ENCODE measurements at regions not wholly inside any gene's neighbourhood (a gene's known extent, or its start where the extent isn't known, plus 50 kb on each side); places are given as distances from the start of the nearest gene placed in this dataset.
"Not testable (repeated sequence)": the region's sequence is repeated elsewhere in the genome, so short reads cannot be mapped to it uniquely, and the experiment has no call there.

DNA sequence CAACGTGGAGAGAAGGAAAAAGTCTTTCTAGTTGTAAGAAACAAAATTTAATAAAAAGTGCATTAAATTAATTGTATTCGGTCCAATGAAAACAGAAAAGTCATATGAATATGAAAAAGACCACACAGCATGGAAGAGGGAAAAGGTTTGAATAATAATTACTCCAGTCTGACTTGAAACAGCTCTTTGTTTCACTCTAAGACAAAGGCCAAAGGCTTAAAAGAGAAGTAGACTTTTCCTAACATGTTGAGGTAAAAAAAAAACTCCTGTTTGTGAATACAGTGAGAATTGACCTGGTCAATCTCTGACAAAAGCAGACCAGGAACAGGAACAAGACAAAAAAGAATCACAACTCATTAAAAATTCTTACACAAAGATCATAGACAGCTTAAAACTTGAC lies 429.8 kb downstream of the TOX3 start:
- Histone ChIP-seq H3K9me3 (ENCODE audit: insufficient read depth, low read depth, low read length) (no peaks in the 10 kb centered on the region), H3K36me3 (ENCODE audit: insufficient read depth, low read length) (no peaks in the 10 kb centered on the region), H3K79me2 (ENCODE audit: insufficient read depth, low read length) (no peaks in the 10 kb centered on the region), H3K27me3 (ENCODE audit: insufficient read depth, low read length, poor library complexity, severe bottlenecking) (no peaks in the 10 kb centered on the region), H3F3A (ENCODE audit: low read depth) (no peaks in the 10 kb centered on the region), H2AFZ (ENCODE audit: low read length) (no peak overlapping the region), H3K4me2 (ENCODE audit: low read depth, low read length, poor library complexity, severe bottlenecking) (no peak overlapping the region), H3K9me2 (replicated peaks; ENCODE audit: low read depth, low read length) (no peaks in the 10 kb centered on the region), H3K9ac (ENCODE audit: low read depth, low read length, poor library complexity, severe bottlenecking) (no peak overlapping the region), H3K4me3 (ENCODE audit: low read length, poor library complexity, severe bottlenecking) (no peak overlapping the region), H3K4me1 (ENCODE audit: insufficient read depth, low read length, poor library complexity, severe bottlenecking) (no peaks in the 10 kb centered on the region), H4K20me1 (ENCODE audit: insufficient read depth, low read length, poor library complexity, severe bottlenecking) (no peaks in the 10 kb centered on the region)
- TF ChIP-seq EZH2phosphoT487 (IDR thresholded peaks at IDR 0.05; ENCODE audit: borderline replicate concordance): no peak
- TF ChIP-seq, protein P1, sequence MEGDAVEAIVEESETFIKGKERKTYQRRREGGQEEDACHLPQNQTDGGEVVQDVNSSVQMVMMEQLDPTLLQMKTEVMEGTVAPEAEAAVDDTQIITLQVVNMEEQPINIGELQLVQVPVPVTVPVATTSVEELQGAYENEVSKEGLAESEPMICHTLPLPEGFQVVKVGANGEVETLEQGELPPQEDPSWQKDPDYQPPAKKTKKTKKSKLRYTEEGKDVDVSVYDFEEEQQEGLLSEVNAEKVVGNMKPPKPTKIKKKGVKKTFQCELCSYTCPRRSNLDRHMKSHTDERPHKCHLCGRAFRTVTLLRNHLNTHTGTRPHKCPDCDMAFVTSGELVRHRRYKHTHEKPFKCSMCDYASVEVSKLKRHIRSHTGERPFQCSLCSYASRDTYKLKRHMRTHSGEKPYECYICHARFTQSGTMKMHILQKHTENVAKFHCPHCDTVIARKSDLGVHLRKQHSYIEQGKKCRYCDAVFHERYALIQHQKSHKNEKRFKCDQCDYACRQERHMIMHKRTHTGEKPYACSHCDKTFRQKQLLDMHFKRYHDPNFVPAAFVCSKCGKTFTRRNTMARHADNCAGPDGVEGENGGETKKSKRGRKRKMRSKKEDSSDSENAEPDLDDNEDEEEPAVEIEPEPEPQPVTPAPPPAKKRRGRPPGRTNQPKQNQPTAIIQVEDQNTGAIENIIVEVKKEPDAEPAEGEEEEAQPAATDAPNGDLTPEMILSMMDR (conservative IDR thresholded peaks at IDR 0.05; ENCODE audit: low read length): no peak

DNA sequence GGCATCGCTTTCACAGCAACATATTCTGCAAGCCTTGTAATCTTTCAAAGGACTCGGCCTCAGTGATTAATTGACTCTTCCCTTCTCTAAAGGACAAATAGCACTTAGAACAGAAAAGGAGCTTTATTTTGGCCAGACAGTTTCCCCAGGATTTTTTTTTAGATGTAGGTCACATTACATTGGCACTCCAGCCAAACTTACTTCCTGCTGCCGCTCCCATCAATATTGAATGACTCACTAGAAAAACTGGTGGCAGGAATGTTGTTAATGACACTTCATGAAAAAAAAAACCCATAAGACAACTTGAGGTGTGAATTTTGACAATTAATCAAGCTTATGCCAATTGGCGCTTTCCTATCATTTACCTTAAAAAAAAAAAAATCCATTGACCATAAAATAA lies 432.6 kb downstream of the TOX3 start:
- no peaks in the 10 kb centered on the region for H3K36me3 ChIP-seq (ENCODE audit: insufficient read depth, low read length)
- no peak overlapping the region for H3K9ac ChIP-seq (ENCODE audit: low read depth, low read length, poor library complexity, severe bottlenecking)
- H3K9me3 ChIP-seq (ENCODE audit: insufficient read depth, low read depth, low read length): no peaks in the 10 kb centered on the region
- no peaks in the 10 kb centered on the region for H3F3A ChIP-seq (ENCODE audit: low read depth)
- no peaks in the 10 kb centered on the region for H3K9me2 ChIP-seq (replicated peaks; ENCODE audit: low read depth, low read length)
- no peak overlapping the region for H3K4me2 ChIP-seq (ENCODE audit: low read depth, low read length, poor library complexity, severe bottlenecking)
- no peaks in the 10 kb centered on the region for H3K4me1 ChIP-seq (ENCODE audit: insufficient read depth, low read length, poor library complexity, severe bottlenecking)
- H3K4me3 ChIP-seq (ENCODE audit: low read length, poor library complexity, severe bottlenecking): no peak overlapping the region
- no peak for TF ChIP-seq EZH2phosphoT487 (IDR thresholded peaks at IDR 0.05; ENCODE audit: borderline replicate concordance)
- TF ChIP-seq, protein P1 (conservative IDR thresholded peaks at IDR 0.05; ENCODE audit: low read length): no peak
- no peaks in the 10 kb centered on the region for H3K27me3 ChIP-seq (ENCODE audit: insufficient read depth, low read length, poor library complexity, severe bottlenecking)
- H3K79me2 ChIP-seq (ENCODE audit: insufficient read depth, low read length): no peaks in the 10 kb centered on the region
- no peak overlapping the region for H2AFZ ChIP-seq (ENCODE audit: low read length)
- no peaks in the 10 kb centered on the region for H4K20me1 ChIP-seq (ENCODE audit: insufficient read depth, low read length, poor library complexity, severe bottlenecking)

DNA sequence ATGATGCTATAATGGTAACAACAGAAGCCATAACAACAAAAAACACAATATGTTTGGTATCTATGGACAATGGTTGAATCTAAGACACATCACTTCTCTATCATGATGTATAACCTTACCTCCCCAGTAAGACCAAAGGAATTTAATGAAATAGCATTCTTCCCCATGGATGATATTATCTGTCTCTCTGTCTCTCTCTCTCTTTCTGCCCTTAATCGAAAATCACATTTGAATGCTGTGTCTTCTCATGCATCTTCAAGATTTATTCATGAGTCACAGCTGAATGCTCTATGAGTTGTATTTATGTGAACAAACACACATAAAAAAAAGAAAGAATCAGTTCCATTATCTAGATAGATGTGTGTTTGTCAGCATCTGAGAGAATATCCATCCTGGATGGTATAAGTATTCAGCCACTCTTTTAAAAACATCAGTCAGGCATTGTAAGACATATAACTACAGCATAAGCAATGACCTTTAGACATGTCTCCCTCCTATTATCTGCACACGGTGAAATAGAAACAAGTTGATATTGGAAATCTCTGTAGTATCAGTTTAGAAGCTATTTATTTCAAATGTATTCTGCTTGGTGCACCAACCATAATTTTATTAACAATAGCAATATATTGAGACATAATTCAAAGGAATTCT lies 433.3 kb downstream of the TOX3 start:
- Histone ChIP-seq H3K9me2 (replicated peaks; ENCODE audit: low read depth, low read length) (no peaks in the 10 kb centered on the region), H3K79me2 (ENCODE audit: insufficient read depth, low read length) (no peaks in the 10 kb centered on the region), H3K4me3 (ENCODE audit: low read length, poor library complexity, severe bottlenecking) (no peak overlapping the region), H3K9ac (ENCODE audit: low read depth, low read length, poor library complexity, severe bottlenecking) (no peak overlapping the region), H3K4me1 (ENCODE audit: insufficient read depth, low read length, poor library complexity, severe bottlenecking) (no peaks in the 10 kb centered on the region), H2AFZ (ENCODE audit: low read length) (no peak overlapping the region), H3K36me3 (ENCODE audit: insufficient read depth, low read length) (no peaks in the 10 kb centered on the region), H3F3A (ENCODE audit: low read depth) (no peaks in the 10 kb centered on the region), H3K27me3 (ENCODE audit: insufficient read depth, low read length, poor library complexity, severe bottlenecking) (no peaks in the 10 kb centered on the region), H4K20me1 (ENCODE audit: insufficient read depth, low read length, poor library complexity, severe bottlenecking) (no peaks in the 10 kb centered on the region), H3K9me3 (ENCODE audit: insufficient read depth, low read depth, low read length) (no peaks in the 10 kb centered on the region), H3K4me2 (ENCODE audit: low read depth, low read length, poor library complexity, severe bottlenecking) (no peak overlapping the region)
- TF ChIP-seq EZH2phosphoT487 (IDR thresholded peaks at IDR 0.05; ENCODE audit: borderline replicate concordance): no peak
- TF ChIP-seq, protein P1 (conservative IDR thresholded peaks at IDR 0.05; ENCODE audit: low read length): no peak

DNA sequence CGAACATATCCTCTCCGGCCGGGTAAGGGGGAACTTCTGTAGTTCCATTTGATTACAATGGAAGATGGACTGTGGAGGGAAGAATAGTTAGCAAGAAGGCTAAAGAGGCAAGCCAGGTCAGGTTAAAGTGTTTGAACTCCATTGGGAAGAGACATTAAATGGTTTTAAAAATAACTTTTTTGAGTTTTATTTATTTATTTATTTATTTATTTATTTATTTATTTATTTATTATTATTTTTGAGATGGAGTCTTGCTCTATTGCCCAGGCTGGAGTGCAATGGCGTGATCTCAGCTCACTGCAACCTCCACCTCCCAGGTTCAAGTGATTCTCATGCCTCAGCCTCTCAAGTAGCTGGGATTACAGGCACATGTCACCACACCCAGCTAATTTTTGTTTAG lies 441.9 kb downstream of the TOX3 start:
- H3K9ac ChIP-seq (ENCODE audit: low read depth, low read length, poor library complexity, severe bottlenecking); H3K79me2 ChIP-seq (ENCODE audit: insufficient read depth, low read length); H3K36me3 ChIP-seq (ENCODE audit: insufficient read depth, low read length); H4K20me1 ChIP-seq (ENCODE audit: insufficient read depth, low read length, poor library complexity, severe bottlenecking); H3K4me3 ChIP-seq (ENCODE audit: low read length, poor library complexity, severe bottlenecking); H3K9me3 ChIP-seq (ENCODE audit: insufficient read depth, low read depth, low read length); H3K4me1 ChIP-seq (ENCODE audit: insufficient read depth, low read length, poor library complexity, severe bottlenecking); H3K4me2 ChIP-seq (ENCODE audit: low read depth, low read length, poor library complexity, severe bottlenecking); H3K27me3 ChIP-seq (ENCODE audit: insufficient read depth, low read length, poor library complexity, severe bottlenecking); H2AFZ ChIP-seq (ENCODE audit: low read length); H3F3A ChIP-seq (ENCODE audit: low read depth); H3K9me2 ChIP-seq (replicated peaks; ENCODE audit: low read depth, low read length): not testable (repeated sequence)
